K562 (cell line): ENCODE measurements at regions not wholly inside any gene's neighbourhood (a gene's known extent, or its start where the extent isn't known, plus 50 kb on each side); places are given as distances from the start of the nearest gene placed in this dataset.

Experiments
- BACH1 ChIP-seq: fragments of 200-800 bp; sonication (Bioruptor generic); IDR thresholded peaks from 2 replicates; pipeline ENCODE4 v1.6.1; 2016; ENCODE audit warnings: missing genetic modification characterization, missing compliant biosample characterization
- BHLHE40 ChIP-seq: IDR thresholded peaks from 2 replicates; pipeline ENCODE4 v1.6.1; 2011; ENCODE audit warnings: low read length, improper control_type of control experiment
- FOXP1 ChIP-seq: sonication (generic); formaldehyde crosslinking; IDR thresholded peaks from 2 replicates; pipeline ENCODE4 v1.8.0; 2022; ENCODE audit warnings: mild to moderate bottlenecking, missing genetic modification reagents
- POLR2A ChIP-seq: fragments of 450-650 bp; conservative IDR thresholded peaks from 2 replicates; pipeline ENCODE4 v1.6.1; 2016
- TEAD1 ChIP-seq, 2 experiments: fragments of 450-650 bp in 1 of 2; sonication (generic) in 1 of 2; formaldehyde crosslinking; IDR thresholded peaks; 2 replicates each; pipeline versions ENCODE4 v1.4.0 to v1.8.0; 2020 to 2022; ENCODE audit warnings: mild to moderate bottlenecking in 2 of 2, missing genetic modification reagents in 1 of 2
- TEAD4 ChIP-seq, 2 experiments: sonication (generic) in 1 of 2; formaldehyde crosslinking in 1 of 2; IDR thresholded peaks; 2 replicates each; pipeline versions ENCODE4 v1.6.1 to v1.8.0; 2012 to 2022; ENCODE audit warnings: borderline replicate concordance in 1 of 2, inconsistent platforms in 1 of 2, low read length in 1 of 2, mild to moderate bottlenecking in 1 of 2, missing genetic modification reagents in 1 of 2
- TF ChIP-seq, protein P1 (sequence below): sonication (generic); formaldehyde crosslinking; IDR thresholded peaks from 2 replicates; pipeline ENCODE4 v1.8.1; 2023; ENCODE audit warnings: mild to moderate bottlenecking, missing genetic modification reagents

DNA sequence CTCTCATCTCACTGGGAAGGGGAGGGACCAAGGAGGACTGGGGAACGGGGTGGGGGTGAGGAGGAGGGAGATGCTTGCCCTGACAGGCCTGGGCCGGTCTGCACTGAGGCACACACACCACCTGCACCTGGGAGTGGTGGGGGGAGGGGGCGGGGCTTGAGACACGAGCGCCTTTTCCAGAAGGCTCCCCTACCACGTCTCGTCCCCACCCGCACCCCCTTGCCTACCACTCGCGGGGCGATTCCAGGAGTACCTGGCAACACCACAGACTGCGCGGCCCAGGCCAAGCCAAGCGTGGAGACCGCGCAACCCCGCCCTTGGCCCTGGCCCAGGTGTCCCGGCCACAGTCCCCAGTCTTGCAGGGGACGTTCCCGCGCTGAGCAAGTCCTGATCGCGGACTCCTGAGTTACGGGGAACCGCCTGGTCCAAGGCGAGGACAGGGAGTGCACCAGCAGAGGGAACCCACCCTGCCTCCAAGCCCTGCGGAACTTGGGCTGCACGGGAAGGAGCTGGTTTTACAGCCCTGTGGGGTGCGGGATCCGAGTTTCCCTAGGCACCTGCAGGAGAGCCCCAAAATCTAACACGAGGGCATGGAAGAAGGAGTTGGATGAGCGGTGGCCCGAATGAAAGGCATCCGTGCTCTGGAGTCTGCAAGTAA lies 68.1 kb upstream of the SH3GL3 start:
- TF ChIP-seq TEAD4 (IDR thresholded peaks at IDR 0.05; ENCODE audit: low read length) (no peak), TEAD4 (CRISPR knock-in tag; IDR thresholded peaks at IDR 0.05; ENCODE audit: borderline replicate concordance) (no peak), TEAD1 (CRISPR knock-in tag; IDR thresholded peaks at IDR 0.05) (no peak), BACH1 (no peak), FOXP1 (no peak), BHLHE40 (no peak), POLR2A (no peak)
- TF ChIP-seq, protein P1, sequence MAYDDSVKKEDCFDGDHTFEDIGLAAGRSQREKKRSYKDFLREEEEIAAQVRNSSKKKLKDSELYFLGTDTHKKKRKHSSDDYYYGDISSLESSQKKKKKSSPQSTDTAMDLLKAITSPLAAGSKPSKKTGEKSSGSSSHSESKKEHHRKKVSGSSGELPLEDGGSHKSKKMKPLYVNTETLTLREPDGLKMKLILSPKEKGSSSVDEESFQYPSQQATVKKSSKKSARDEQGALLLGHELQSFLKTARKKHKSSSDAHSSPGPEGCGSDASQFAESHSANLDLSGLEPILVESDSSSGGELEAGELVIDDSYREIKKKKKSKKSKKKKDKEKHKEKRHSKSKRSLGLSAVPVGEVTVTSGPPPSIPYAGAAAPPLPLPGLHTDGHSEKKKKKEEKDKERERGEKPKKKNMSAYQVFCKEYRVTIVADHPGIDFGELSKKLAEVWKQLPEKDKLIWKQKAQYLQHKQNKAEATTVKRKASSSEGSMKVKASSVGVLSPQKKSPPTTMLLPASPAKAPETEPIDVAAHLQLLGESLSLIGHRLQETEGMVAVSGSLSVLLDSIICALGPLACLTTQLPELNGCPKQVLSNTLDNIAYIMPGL (CRISPR knock-in tag): no peak
